ENCODE measurements at regions not wholly inside any gene's neighbourhood (a gene's known extent, or its start where the extent isn't known, plus 50 kb on each side); places are given as distances from the start of the nearest gene placed in this dataset.

DNA sequence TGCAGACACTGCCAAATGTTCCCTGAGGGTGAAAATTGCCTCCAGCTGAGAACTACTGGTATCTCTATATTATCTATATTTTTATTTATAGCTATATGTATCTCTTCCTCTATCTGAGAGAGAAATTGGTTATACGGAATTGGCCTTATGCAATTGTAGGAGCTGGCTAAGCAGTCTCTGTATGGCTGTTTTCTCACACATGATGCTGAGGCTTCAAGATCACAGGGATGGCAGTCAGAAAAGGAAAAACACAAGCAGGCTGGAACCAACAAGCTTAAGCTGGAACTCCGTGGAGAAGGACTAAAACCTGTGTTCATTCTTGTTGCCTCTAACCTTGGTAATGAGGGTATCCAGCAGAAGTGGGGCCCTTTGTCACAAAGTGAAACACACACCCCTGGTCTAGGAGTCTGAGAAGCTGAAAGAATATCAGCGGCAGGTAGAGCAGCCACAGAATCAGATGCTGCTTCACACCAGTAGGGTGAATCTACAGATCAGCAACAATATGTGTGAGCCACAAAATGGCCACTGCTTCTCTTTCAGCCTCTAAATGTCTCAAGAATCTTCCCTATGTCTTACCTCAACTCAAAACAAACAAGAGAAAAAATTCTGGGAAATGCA lies 166.5 kb upstream of the PPP1R2C start:
- Mint-ChIP-seq H3K4me3 (ENCODE audit: unreplicated experiment) (no peak overlapping the region), H3K27me3 (ENCODE audit: low read depth) (no peaks in the 10 kb centered on the region), H3K36me3 (ENCODE audit: low read depth) (no peaks in the 10 kb centered on the region), H3K4me1 (ENCODE audit: low read depth) (no peaks in the 10 kb centered on the region), H3K9me3 (ENCODE audit: low read depth) (peaks cover 11% of the 10 kb centered on the region), H3K27ac (ENCODE audit: unreplicated experiment) (no peak overlapping the region)
- TF ChIP-seq CTCF (IDR thresholded peaks at IDR 0.05) = no peak
- DNase-seq (ENCODE audit: low spot score) = no peak

GRCh38 chrX:42946544-42947194 lies 168.7 kb upstream of the PPP1R2C start:
- H3K27me3 Mint-ChIP-seq (ENCODE audit: low read depth) = no peaks in the 10 kb centered on the region
- H3K36me3 Mint-ChIP-seq (ENCODE audit: low read depth) = no peaks in the 10 kb centered on the region
- H3K4me3 Mint-ChIP-seq (ENCODE audit: unreplicated experiment) = no peak overlapping the region
- H3K9me3 Mint-ChIP-seq (ENCODE audit: low read depth) = peaks cover 5% of the 10 kb centered on the region
- no peak overlapping the region for H3K27ac Mint-ChIP-seq (ENCODE audit: unreplicated experiment)
- H3K4me1 Mint-ChIP-seq (ENCODE audit: low read depth) = no peaks in the 10 kb centered on the region
- DNase-seq (ENCODE audit: low spot score) = no peak
- no peak for TF ChIP-seq CTCF (IDR thresholded peaks at IDR 0.05)

DNA sequence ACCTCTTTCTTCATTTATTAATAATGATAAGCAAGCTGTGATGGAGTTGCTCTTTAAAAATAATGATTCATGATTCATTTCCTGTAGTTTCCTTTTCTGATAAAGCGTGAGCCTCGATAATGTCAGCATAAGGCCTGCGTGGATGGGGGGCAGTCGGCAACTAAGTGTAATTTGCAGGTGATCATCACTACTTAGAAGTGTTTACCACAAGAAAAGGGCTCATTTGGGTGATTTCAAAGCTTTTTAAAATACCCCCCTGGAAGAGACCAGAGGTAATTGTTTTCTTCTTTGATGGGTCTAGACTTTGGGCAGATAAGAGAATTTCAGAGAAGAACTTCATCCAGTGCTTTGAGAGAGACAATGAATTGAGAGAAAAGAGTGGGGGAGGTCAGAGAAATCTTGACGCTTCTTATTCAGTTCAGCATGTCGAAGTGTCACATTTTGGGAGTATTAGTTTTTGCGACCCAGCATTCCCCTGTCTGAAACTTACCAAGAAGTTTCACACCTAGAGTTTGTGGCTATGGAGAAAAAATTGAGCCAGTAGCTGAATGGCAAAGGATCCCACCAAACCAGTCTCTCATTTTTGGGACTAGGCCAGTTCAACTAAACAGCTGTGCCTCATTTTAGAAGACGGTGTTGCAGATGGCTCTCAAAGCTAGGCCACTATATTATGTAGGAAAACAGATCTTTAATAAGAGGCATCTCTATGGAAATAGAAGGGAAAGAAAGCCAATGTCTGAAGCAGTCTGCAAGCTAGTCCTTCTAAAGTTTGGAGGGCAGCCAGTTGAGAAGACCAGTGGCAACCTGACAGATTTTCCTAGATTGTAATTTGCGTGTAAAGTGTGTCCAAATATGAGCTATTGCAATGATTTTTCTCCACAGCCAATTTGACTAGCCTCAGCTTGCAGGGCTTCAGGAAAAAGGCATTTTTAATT lies 171.0 kb upstream of the PPP1R2C start:
- DNase-seq (ENCODE audit: low spot score) = no peak
- H3K36me3 Mint-ChIP-seq (ENCODE audit: low read depth) = no peaks in the 10 kb centered on the region
- H3K27me3 Mint-ChIP-seq (ENCODE audit: low read depth) = no peaks in the 10 kb centered on the region
- no peak overlapping the region for H3K27ac Mint-ChIP-seq (ENCODE audit: unreplicated experiment)
- H3K4me1 Mint-ChIP-seq (ENCODE audit: low read depth) = no peaks in the 10 kb centered on the region
- no peak for TF ChIP-seq CTCF (IDR thresholded peaks at IDR 0.05)
- peaks cover 8% of the 10 kb centered on the region for H3K9me3 Mint-ChIP-seq (ENCODE audit: low read depth)
- no peak overlapping the region for H3K4me3 Mint-ChIP-seq (ENCODE audit: unreplicated experiment)

GRCh38 chrX:42951747-42952146 lies 173.8 kb upstream of the PPP1R2C start:
- Mint-ChIP-seq H3K4me3 (ENCODE audit: unreplicated experiment) (no peak overlapping the region), H3K9me3 (ENCODE audit: low read depth) (peaks cover 14% of the 10 kb centered on the region), H3K36me3 (ENCODE audit: low read depth) (no peaks in the 10 kb centered on the region)

More at GRCh38 chrX:42951747-42952146, 173.8 kb upstream of the PPP1R2C start:
- no peak for TF ChIP-seq CTCF (IDR thresholded peaks at IDR 0.05)
- Mint-ChIP-seq H3K27ac (ENCODE audit: unreplicated experiment) (no peak overlapping the region), H3K27me3 (ENCODE audit: low read depth) (no peaks in the 10 kb centered on the region), H3K4me1 (ENCODE audit: low read depth) (no peaks in the 10 kb centered on the region)
- DNase-seq (ENCODE audit: low spot score) = no peak

Measured in chondrocyte (in vitro differentiated cells).